ENCODE measurements at regions not wholly inside any gene's neighbourhood (a gene's known extent, or its start where the extent isn't known, plus 50 kb on each side); places are given as distances from the start of the nearest gene placed in this dataset.

GRCh38 chr5:111865356-111865755 is 108.4 kb upstream of the NREP start:
- no peaks in the 10 kb centered on the region for H4K20me1 ChIP-seq (ENCODE audit: insufficient read depth, low read length)
- no peak overlapping the region for H3K4me2 ChIP-seq (ENCODE audit: low read length)
- ChIA-PET CTCF (ENCODE audit: unreplicated experiment) (no interaction called here), POLR2A (no interaction called here)
- no peaks in the 10 kb centered on the region for H3K9me3 ChIP-seq (ENCODE audit: low read length)
- H3K36me3 ChIP-seq (ENCODE audit: insufficient read depth, low read length), result no peaks in the 10 kb centered on the region
- no peak overlapping the region for H3K27ac ChIP-seq (ENCODE audit: low read depth, low read length, poor library complexity, severe bottlenecking)
- DNase-seq (ENCODE audit: low spot score), result no peak
- no peaks in the 10 kb centered on the region for H3K79me2 ChIP-seq (ENCODE audit: insufficient read depth, low read depth, low read length)
- BruUV-seq (replicated peaks), result no TSS peak
- intact Hi-C loops (cut with micrococcal nuclease; ENCODE audit: unreplicated experiment), result no loop called here
- no peaks in the 10 kb centered on the region for H3K9me2 ChIP-seq (ENCODE audit: insufficient read depth, low read length)
- H3K4me1 ChIP-seq (ENCODE audit: insufficient read depth, low read length, poor library complexity, severe bottlenecking), result no peaks in the 10 kb centered on the region
- H2AFZ ChIP-seq (ENCODE audit: low read length), result no peak overlapping the region
- no peak for TF ChIP-seq EZH2phosphoT487 (IDR thresholded peaks at IDR 0.05; ENCODE audit: borderline replicate concordance, low read depth, low read length)
- TF ChIP-seq CTCF (conservative IDR thresholded peaks at IDR 0.05; ENCODE audit: low read length), result no peak
- no peak overlapping the region for H3K4me3 ChIP-seq (ENCODE audit: low read depth, low read length, poor library complexity, severe bottlenecking)

- H3K9me2 ChIP-seq (ENCODE audit: insufficient read depth, low read length), result no peaks in the 10 kb centered on the region
- intact Hi-C loops (cut with micrococcal nuclease; ENCODE audit: unreplicated experiment), result no loop called here
- no peaks in the 10 kb centered on the region for H4K20me1 ChIP-seq (ENCODE audit: insufficient read depth, low read length)
- no peak for DNase-seq (ENCODE audit: low spot score)
- ChIA-PET POLR2A (no interaction called here), CTCF (ENCODE audit: unreplicated experiment) (no interaction called here)
- no peak overlapping the region for H3K4me2 ChIP-seq (ENCODE audit: low read length)
- H3K36me3 ChIP-seq (ENCODE audit: insufficient read depth, low read length), result no peaks in the 10 kb centered on the region
- no peak for TF ChIP-seq EZH2phosphoT487 (IDR thresholded peaks at IDR 0.05; ENCODE audit: borderline replicate concordance, low read depth, low read length)
- TF ChIP-seq CTCF (conservative IDR thresholded peaks at IDR 0.05; ENCODE audit: low read length), result no peak
- no peak overlapping the region for H2AFZ ChIP-seq (ENCODE audit: low read length)
- H3K79me2 ChIP-seq (ENCODE audit: insufficient read depth, low read depth, low read length), result no peaks in the 10 kb centered on the region
- no peak overlapping the region for H3K4me3 ChIP-seq (ENCODE audit: low read depth, low read length, poor library complexity, severe bottlenecking)
- H3K27ac ChIP-seq (ENCODE audit: low read depth, low read length, poor library complexity, severe bottlenecking), result no peak overlapping the region
- H3K9me3 ChIP-seq (ENCODE audit: low read length), result no peaks in the 10 kb centered on the region
- BruUV-seq (replicated peaks), result no TSS peak
- H3K4me1 ChIP-seq (ENCODE audit: insufficient read depth, low read length, poor library complexity, severe bottlenecking), result no peaks in the 10 kb centered on the region
Measured at GRCh38 chr5:111863801-111864200, 106.8 kb upstream of the NREP start.

- no peaks in the 10 kb centered on the region for H3K9me3 ChIP-seq (ENCODE audit: low read length)
- H3K36me3 ChIP-seq (ENCODE audit: insufficient read depth, low read length), result no peaks in the 10 kb centered on the region
- intact Hi-C loops (cut with micrococcal nuclease; ENCODE audit: unreplicated experiment), result no loop called here
- no peak overlapping the region for H2AFZ ChIP-seq (ENCODE audit: low read length)
- BruUV-seq (replicated peaks), result no TSS peak
- CTCF ChIA-PET (ENCODE audit: unreplicated experiment), result no interaction called here
- POLR2A ChIA-PET, result interaction anchor here (0.5 kb wide), 1 partner anchor 35 kb away, joined by 7 read pairs; no protein-coding TSS in a partner anchor
- TF ChIP-seq EZH2phosphoT487 (IDR thresholded peaks at IDR 0.05; ENCODE audit: borderline replicate concordance, low read depth, low read length) (no peak), CTCF (conservative IDR thresholded peaks at IDR 0.05; ENCODE audit: low read length) (no peak)
- H3K4me2 ChIP-seq (ENCODE audit: low read length), result no peak overlapping the region
- no peaks in the 10 kb centered on the region for H3K9me2 ChIP-seq (ENCODE audit: insufficient read depth, low read length)
- no peak overlapping the region for H3K27ac ChIP-seq (ENCODE audit: low read depth, low read length, poor library complexity, severe bottlenecking)
- H3K4me1 ChIP-seq (ENCODE audit: insufficient read depth, low read length, poor library complexity, severe bottlenecking), result no peaks in the 10 kb centered on the region
- H4K20me1 ChIP-seq (ENCODE audit: insufficient read depth, low read length), result no peaks in the 10 kb centered on the region
- DNase-seq (ENCODE audit: low spot score), result no peak
- H3K4me3 ChIP-seq (ENCODE audit: low read depth, low read length, poor library complexity, severe bottlenecking), result no peak overlapping the region
- no peaks in the 10 kb centered on the region for H3K79me2 ChIP-seq (ENCODE audit: insufficient read depth, low read depth, low read length)
Measured at GRCh38 chr5:111859533-111860270, 102.7 kb upstream of the NREP start.
